ENCODE measurements at regions not wholly inside any gene's neighbourhood (a gene's known extent, or its start where the extent isn't known, plus 50 kb on each side); places are given as distances from the start of the nearest gene placed in this dataset.

DNA sequence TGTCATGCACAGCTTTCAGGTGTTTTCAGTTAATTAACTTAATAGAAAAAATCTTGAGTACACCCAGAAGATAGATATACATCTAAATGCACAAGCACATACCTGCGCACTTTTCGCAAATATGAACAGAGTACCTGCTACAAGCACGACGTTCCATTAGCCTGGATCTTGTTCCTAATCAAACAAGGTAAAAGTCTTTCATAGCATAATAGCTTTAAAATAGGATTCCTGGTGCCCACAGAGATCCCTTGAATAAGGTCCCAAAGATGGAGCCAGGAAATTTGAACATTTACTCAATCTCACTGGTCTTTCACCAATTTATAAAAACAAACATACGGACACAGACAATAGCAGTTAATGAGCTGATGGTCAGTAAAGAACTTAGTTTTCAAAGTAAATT is 689.8 kb upstream of the CHORDC1 start:
- DNase-seq = no peak

DNA sequence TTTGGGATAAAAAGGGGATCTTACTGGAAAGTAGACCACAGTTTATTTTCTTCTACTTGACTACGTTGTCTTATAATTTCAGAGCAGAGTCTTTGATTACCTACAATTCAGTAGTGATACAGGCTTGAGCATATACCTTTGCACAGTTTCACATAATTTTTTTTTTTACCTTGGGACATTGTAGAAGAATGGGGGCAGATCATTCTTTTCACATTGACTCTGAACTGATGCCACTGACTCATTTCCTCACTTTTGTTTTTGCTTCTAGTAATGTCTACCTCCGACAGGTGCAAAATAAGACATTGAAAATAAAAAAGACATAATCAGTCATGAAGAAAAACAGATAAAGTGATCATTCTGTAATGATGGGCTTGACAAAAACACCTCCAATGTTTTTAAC is 688.3 kb upstream of the CHORDC1 start:
- no peak for DNase-seq

DNA sequence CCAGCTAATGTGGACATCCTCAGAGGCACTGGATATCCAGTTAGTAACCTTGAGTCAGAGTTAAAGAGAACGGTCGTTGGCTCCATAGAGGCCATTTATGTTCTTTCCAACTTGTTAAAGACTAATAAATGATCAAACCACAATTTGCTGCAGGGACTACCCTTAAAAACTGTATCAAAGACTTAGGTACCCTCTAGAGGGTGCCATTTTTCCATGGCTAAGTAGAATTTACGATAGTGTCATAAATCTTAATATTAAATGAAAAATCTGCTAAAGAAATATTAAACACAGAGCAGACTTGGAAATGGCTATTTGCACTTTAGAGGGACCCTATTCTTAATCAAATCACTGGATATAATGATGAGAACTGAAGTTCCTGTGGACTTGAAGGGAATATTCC is 685.2 kb upstream of the CHORDC1 start:
- DNase-seq = no peak

DNA sequence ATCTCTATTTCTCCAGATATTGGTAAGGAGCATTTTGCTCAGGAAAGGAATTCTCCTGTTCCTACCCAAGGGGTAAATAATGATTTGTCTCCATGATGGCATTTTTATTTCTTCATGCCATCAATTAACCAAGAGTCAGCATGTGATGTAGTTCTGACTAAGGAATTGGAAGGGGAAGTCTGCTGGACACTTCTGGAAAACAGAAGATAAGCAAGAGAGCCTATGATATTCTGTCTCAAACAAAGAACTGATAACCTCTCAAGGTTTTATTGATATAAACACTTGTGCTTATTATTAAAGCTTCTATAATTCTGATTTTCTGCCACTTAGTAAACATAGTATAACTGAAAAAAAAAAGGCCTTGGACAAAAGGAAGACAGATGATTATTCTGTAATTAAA is 673.0 kb upstream of the CHORDC1 start:
- DNase-seq = no peak

DNA sequence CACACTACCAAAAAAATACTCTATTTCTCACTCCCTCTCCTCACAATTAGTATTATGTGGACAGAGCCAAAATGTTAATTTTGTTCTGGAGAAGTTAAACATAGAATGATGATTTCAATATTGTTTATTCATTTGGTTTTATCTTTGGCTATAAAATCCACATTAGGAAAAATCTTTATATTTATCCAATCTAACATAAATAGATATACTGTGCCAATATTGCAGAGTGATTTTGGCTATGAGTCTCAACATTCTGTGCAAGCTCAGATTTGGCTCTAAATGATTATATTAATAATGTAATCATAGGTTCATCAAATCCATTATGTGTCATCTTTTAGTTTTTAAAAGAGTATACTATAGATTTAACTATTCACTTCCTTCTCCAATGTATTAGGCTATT is 667.5 kb upstream of the CHORDC1 start:
- no peak for DNase-seq

DNA sequence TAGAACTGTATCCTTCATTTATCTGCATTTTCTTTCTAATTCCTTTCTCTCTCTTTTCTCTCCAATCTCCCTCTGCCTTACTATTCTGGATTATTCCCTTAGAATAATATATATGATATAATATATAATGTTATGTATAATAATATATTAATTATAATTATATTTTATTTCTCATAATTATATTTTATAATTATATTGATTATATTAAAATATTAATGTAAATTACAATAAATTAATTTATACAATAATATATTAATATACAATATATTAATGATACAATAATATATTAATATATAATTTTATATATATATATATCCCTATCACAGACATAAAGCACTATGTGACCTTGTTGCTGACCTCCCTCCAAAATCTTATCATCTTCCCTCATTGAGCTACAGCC is 661.3 kb upstream of the CHORDC1 start:
- DNase-seq = no peak

DNA sequence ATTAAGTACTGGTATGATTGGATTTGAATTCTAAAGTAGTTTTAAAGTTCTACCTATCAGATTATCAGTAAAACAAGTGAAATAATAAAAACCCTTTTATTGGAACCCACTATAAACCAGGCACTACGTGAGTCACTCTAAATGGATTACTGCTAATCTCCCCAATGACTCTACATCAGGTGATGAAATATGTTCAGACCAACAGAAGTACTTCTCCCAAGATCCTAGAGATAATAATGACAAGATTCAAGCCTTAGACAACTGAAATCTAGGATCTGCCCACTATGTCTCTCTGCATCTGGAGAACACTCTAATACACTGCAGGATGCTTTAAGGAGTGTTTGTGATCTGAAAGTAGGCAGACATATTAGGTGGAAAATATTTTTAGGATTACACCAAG is 652.1 kb upstream of the CHORDC1 start:
- no peak for DNase-seq

DNA sequence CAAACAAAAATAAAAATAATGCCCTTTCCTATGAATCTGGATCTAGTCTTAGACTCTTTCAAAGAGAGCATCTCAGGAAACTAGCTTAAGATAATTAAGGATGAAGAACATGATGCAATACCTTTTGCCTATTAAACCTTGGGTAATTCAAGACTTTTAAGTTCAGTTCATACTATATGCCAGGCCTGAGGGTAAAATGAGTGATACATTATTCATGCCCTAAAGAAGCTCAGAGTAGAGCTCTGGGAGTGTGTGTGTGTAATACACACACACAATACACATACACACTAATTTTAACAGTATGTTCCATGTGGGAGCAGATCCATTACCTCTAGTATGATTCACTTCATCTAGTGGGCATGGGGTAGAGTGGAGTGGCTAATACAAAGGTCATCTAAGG is 651.4 kb upstream of the CHORDC1 start:
- no peak for DNase-seq

DNA sequence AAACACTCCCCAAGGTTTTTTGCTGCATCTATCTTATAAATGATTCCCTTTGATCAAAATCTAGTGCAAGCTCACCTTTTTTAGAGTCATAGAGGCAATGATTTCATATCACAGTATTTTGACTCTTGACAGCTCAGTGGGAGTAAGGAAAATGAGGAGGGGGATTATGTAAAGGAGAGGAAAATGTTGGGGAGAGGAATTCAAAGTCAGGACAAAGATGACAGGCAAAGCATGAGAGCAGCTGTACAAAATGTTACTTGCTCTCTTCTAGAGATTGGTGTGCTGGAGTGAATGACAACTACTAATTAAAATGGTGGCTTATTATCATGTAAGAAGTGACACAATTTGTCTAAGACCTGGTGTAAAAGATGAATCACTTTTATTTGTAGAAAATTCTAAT is 644.6 kb upstream of the CHORDC1 start:
- no peak for DNase-seq

DNA sequence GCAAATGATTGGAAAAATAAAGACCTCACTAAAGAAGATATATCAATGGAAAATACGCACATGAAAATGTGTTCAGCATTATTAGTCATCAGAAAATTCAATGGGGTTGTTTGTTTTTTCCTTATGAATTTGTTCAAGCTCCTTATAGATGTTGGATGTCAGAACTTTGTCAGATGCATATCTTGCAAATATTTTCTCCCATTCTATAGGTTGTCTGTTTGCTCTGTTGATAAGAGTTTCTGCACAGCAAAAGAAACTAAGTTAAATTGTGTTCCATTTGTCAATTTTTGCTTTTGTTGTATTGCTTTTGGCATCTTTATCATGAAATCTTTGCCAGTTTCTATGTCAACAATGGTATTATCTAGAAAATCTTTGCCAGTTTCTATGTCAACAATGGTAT is 633.9 kb upstream of the CHORDC1 start:
- DNase-seq = no peak

DNA sequence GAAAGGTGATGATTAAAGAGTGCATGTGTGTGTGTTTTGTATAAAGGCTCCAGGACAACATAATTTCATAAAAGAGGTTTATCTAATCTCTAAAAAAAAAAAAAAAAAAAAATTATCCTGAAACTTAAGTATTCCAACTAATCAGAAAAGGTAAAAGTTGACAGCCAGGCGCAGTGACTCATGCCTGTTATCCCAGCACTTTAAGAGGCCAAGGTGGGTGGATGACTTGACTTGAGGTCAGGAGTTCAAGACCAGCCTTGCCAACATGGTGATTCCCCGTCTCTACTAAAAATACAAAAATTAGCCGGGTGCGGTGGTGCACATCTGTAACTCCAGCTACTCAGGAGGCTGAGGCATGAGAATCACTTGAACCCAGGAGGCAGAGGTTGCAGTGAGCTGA is 632.7 kb upstream of the CHORDC1 start:
- no peak for DNase-seq

DNA sequence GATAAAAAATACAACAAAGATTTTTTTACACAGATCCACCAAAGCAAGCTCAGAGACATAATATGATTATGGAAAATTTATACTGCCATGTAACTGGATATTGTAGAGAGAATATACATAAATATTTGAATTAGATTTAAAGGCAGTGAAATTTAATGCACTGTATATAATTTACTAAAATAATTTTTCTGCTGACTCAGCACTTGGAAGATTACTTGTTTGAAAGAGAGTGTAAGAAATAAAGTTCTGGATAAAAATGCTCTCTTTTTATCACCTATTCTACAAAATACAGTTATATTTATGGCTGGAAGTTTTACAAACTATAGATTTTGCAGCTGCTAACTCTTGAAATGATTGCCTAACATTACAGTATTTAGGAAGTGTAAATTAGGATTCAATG is 628.3 kb upstream of the CHORDC1 start:
- DNase-seq = no peak

DNA sequence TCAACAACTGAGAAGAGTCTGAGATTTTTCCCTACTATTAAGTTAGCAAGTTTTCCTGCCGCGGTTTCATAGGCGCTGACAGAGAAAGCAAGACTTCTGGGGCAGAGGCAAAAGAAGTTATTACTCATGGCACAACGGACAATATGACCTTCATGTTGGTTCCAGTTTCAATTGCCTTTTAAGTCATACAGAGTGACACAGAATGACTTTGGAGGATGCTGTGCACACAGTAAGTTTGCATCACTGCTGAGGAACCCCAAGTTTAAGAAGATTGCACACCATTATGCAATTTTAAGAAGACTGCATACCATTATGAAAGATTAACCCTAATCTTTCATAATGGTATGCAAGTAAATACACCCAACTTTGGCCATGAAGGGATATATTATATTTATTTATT is 626.5 kb upstream of the CHORDC1 start:
- no peak for DNase-seq

DNA sequence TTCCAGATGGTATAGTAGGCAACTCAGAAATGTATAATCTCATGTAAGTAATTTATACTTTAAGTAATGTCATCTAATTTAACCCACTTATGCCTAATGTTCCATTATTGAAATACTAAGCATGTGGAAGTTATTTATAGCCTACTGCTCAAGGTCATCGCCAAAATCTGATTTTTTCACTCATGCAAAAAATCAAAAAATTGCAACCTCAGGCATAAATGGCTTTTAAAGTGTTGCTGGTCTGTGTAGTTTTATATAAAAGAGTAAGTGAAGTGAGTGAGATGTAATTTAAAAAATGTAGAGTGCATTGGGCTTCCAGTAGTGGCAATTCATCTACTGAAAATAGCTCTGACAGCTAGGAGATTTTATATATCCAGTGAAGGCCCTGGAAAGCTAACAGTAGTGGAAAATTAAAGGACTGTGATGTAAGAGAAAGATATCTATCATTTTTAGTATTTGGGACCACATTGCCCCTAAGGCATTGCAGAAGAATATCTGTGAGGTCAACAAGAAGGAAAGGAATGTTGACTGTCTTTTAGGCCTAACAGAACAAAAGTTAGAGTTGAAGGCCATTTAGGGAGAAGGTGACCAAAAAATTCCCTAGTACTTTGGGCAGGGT is 624.5 kb upstream of the CHORDC1 start:
- no peak for DNase-seq

DNA sequence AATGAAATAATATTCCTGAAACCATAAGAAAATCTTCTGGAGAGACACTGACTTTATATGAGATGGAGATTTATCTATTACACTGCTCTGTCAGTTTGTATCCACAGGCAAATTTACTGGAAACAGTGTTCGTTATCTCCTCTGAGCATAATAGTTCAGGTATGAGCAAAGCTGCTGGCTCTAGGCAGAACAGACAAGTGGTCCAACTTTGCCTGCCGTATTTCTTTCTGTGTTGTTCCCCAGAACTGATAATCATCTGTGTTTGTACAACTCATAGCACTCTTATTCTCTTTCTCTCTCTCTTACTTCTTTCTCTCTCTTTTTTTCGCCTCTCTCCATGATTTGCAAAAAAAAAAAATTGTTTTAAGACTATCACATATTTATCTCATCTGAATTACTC is 623.8 kb upstream of the CHORDC1 start:
- DNase-seq = no peak

DNA sequence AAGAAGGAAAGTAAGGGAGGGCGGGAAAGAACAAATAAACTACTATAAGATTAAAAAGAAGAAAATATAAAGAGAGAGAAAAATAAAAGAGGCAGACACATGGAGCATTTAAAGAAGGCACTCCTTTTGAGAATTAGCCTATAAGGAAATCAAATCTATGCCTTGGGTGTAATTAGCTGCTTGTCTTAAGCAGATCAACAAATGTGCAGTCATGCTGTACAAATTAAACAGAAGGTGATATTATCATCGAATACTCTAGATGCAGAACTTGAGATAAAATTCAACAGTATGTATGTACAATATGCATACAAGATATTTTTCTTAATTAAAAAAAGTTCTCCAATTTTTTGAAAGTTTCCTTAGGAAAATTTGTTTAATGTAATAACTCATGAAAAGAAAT is 623.0 kb upstream of the CHORDC1 start:
- no peak for DNase-seq

DNA sequence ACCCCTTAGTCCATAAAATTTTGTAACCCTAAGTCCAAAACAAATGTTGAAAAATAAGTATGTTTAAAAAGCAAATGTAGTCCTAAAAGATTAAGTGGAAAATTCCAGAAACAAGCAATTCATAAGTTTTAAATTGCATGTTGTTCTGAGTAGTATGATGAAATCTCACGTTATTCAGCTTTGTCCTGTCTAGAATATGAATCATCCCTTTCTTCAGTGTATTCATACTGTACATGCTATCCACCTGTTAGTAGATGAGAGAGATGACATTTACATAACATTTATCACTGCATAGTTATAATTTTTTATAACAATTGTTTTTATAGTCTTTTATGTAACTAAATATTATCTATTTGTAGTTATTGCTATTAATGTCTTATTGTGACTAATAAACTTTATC is 622.3 kb upstream of the CHORDC1 start:
- DNase-seq = no peak

DNA sequence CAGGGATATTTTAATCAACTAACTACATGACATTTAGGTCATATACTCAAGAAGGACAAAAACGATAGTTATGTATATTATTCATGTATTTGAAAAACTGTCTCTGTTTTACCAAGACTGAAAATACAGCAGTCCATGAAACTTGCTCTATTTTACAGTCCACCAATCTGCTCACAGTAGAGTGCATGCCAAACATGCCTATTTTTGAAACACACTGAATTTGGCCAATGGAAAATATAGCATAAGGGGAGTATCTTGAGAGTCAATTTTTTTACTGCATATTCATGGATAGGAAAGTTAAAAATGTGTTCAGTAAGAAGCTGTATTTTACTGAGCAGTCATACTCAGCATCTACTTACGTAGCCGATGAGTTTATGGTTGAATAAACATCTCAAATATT is 621.2 kb upstream of the CHORDC1 start:
- DNase-seq = no peak

DNA sequence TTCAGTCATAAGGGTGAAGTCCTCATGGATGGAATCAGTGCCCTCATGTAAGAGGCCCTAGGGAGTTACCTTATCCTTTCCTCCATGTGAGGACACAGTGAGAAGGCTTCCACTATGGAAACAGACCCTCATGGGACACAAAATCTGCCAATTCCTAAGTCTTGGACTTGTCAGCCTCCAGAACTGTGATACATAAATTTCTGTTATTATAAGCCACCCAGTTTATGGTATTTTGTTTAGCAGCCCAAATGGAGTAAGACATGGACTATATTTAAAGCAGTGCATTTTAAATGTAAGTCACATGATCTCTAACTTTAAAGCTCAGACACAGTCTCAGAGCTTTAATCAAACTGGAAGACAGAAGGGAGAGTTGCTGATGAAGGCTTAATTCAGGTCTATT is 619.8 kb upstream of the CHORDC1 start:
- no peak for DNase-seq

DNA sequence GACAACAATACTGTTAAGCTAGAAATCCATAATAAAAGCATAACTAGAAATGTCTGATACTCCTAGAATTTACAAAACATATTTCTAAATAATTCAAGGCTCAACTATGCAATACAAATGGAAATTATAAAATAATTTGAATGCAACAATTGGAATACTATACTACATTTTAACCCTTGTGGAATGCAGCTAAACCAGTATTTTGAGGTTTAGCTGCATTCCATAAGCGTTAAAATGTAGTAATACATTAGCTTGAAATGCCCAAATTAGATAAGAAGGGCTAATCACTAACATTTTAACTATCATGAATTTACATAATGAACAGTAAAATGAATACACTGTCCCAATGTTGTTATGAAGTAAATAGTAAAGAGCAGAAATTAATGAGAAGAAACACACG is 617.2 kb upstream of the CHORDC1 start:
- no peak for DNase-seq

DNA sequence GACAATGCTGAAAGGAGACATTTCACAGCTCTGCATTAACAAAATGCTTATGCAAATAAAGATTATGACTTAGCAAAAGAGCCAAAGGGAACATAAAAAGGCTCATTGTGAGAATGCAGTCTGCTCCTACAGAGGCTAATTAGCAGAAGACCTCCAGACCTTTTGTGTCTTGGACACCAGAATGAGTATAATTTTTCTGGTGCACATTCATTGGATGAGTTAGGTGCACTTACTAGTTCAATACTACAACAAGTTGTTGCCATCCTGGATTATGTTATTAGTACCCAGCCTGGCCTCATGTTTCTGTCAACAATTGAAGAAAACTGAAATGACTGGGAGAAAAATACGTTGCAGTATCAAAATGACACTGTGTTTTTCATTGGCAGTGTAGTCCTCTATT is 613.2 kb upstream of the CHORDC1 start:
- no peak for DNase-seq

DNA sequence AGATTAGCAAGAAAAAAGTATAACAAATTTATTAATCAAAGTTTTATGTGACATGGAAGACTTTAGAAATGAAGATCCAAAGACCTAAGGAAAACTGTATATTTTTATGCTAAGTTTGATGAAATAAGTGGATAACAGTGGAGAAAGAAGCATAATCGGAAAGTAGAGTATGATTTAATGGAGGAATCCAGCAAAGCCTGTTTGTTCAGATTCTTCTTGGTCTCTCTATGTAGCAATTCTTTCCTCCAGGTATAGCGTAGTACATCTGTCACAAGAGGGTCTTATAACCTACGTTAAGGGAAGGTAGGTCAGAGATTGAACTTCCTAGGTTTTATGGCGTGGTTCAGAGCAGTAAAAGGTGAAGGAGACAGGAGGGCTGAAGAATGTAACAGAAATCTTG is 600.6 kb upstream of the CHORDC1 start:
- no peak for DNase-seq

DNA sequence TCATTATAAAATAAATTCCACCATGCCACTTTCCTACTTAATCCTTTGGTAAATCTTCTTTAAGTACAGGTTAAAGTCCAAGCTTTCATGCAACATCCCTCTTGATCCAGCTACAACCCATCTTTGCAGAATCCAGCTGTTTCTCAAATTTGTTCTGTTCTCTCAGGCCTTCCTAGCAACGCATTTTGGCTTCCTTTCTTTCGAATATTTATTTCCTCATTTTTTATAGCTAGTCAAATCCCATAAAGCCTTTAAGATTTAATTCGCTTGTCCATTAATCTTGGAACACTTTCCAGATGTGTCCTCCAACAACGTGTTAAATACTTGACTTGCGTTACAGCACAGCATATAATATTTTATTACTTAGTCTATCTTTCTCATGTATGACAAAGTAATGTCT is 600.1 kb upstream of the CHORDC1 start:
- no peak for DNase-seq

DNA sequence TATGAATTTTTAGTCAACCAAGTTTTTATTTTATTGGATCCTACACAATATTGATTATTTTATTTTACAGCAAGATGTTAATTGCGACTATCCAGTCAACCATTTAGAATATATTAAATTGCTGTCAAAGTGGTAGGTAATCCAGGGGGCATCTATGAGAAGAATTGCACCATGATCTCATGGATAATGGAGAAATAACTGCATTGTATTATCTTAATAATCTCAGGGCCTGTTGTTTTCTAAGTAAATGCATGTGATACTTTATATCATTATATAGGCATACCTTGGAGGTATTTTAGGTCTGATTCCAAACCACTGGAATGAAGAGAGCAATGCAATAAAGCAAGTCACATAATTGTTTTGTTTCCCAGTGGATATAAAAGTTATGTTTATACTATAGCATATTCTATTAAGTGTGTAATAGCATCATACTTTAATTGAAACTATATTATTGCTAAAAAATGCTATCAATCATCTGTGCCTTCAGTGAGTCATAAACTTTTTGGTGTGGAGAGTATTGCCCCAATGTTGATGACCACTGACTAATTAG is 595.4 kb upstream of the CHORDC1 start:
- DNase-seq = no peak

DNA sequence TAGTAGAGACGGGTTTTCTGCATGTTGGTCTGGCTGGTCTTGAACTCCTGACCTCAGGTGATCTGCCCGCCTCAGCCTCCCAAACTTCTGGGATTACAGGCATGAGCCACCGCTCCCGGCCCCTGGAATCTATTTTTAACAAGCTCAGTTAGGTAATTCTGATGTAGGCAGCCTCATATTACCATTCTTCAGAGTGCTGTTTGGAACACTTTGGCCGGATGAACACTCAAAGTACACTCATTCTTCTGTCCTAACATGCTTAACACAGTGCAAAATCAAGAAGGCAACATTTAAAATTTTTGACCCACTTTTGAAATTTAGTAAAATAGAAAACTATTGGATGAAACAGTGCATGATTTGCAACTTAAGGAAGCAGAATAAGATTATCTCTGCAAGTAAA is 586.7 kb upstream of the CHORDC1 start:
- no peak for DNase-seq

DNA sequence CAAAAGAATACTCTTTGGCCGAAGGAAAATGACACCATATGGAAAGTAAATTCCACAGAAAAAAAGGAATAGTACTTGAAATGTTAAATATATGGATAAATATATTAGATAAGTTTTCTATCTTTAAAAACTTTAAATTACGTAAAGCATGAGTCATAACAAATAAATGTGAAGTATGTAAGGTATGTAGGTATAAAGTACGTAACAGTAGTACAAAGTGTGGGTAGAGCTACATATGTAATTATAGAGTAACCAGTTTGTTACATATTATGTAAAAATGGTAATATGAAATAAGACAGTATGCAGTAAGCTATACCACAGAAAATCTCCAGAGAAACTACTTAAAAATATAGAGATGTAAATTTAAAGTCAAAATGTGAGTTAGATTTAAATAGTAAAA is 582.3 kb upstream of the CHORDC1 start:
- DNase-seq = no peak
